ENCODE measurements at regions not wholly inside any gene's neighbourhood (a gene's known extent, or its start where the extent isn't known, plus 50 kb on each side); places are given as distances from the start of the nearest gene placed in this dataset.
"Not testable (repeated sequence)": the region's sequence is repeated elsewhere in the genome, so short reads cannot be mapped to it uniquely, and the experiment has no call there.

- Histone ChIP-seq H3K9ac (no peak overlapping the region), H3K9me3 (ENCODE audit: control insufficient read depth, low read length) (no peaks in the 10 kb centered on the region), H3K4me3 (ENCODE audit: low read depth, low read length) (no peak overlapping the region), H3K4me1 (no peaks in the 10 kb centered on the region), H3K79me2 (no peaks in the 10 kb centered on the region), H3K36me3 (ENCODE audit: control insufficient read depth, insufficient read depth, low read length) (no peaks in the 10 kb centered on the region), H2AFZ (no peak overlapping the region), H3K4me2 (ENCODE audit: low read length) (no peak overlapping the region), H3K27me3 (ENCODE audit: control insufficient read depth, insufficient read depth, low read length) (no peaks in the 10 kb centered on the region), H3K27ac (no peak overlapping the region)
- TF ChIP-seq, protein P1, sequence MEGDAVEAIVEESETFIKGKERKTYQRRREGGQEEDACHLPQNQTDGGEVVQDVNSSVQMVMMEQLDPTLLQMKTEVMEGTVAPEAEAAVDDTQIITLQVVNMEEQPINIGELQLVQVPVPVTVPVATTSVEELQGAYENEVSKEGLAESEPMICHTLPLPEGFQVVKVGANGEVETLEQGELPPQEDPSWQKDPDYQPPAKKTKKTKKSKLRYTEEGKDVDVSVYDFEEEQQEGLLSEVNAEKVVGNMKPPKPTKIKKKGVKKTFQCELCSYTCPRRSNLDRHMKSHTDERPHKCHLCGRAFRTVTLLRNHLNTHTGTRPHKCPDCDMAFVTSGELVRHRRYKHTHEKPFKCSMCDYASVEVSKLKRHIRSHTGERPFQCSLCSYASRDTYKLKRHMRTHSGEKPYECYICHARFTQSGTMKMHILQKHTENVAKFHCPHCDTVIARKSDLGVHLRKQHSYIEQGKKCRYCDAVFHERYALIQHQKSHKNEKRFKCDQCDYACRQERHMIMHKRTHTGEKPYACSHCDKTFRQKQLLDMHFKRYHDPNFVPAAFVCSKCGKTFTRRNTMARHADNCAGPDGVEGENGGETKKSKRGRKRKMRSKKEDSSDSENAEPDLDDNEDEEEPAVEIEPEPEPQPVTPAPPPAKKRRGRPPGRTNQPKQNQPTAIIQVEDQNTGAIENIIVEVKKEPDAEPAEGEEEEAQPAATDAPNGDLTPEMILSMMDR (IDR thresholded peaks at IDR 0.05): no peak
These were observed 89.7 kb upstream of the YWHAQ start for GRCh38 chr2:9720352-9721093.

DNA sequence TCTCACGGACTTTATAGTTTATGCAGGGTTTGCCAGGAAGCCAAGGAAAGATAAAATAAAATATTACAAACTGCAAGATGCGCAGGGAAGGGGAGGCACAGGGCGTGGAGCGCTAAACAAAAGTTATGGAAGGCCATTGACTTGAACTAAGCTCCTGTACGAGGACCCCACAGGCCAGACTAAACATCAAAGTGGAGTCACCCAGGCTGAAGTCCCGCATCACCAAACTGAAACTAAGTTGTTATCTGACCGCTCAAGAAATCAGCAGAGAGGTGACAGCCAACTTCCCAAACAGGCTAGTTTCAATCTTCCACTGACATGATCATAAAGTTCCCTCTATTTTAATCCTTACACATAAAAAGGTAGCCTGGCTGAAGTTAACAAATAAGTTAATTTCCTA is 90.5 kb upstream of the YWHAQ start:
- no peak overlapping the region for H3K9ac ChIP-seq
- no peak overlapping the region for H3K4me3 ChIP-seq (ENCODE audit: low read depth, low read length)
- H2AFZ ChIP-seq: no peak overlapping the region
- H3K4me2 ChIP-seq (ENCODE audit: low read length): no peak overlapping the region
- no peak overlapping the region for H3K27ac ChIP-seq
- H3K27me3 ChIP-seq (ENCODE audit: control insufficient read depth, insufficient read depth, low read length): no peaks in the 10 kb centered on the region
- H3K79me2 ChIP-seq: no peaks in the 10 kb centered on the region
- H3K36me3 ChIP-seq (ENCODE audit: control insufficient read depth, insufficient read depth, low read length): no peaks in the 10 kb centered on the region
- TF ChIP-seq, protein P1 (IDR thresholded peaks at IDR 0.05): no peak
- H3K4me1 ChIP-seq: no peaks in the 10 kb centered on the region
- H3K9me3 ChIP-seq (ENCODE audit: control insufficient read depth, low read length): no peaks in the 10 kb centered on the region

DNA sequence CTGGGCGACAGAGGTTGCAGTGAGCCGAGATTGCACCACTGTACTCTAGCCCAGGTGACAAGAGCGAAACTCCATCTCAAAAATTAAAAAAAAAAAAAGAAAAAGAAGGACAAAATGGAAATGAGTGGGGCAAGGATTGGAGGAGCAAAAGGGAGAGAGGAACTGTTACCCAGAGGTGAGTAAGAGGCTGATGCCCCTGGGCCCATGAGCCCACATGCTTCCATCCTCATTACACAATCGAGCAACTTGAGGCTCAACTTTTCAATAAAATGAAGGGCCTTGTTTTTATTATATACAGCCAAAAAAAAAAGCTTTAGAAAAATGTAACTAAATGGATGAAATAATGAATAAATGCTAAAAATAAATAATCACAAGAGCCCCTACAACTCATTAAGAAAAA is 91.7 kb upstream of the YWHAQ start:
- Histone ChIP-seq H3K4me2 (ENCODE audit: low read length) (no peak overlapping the region), H3K4me3 (ENCODE audit: low read depth, low read length) (no peak overlapping the region), H3K4me1 (no peaks in the 10 kb centered on the region), H3K36me3 (ENCODE audit: control insufficient read depth, insufficient read depth, low read length) (no peaks in the 10 kb centered on the region), H3K79me2 (no peaks in the 10 kb centered on the region), H2AFZ (no peak overlapping the region), H3K27me3 (ENCODE audit: control insufficient read depth, insufficient read depth, low read length) (no peaks in the 10 kb centered on the region), H3K9me3 (ENCODE audit: control insufficient read depth, low read length) (no peaks in the 10 kb centered on the region), H3K27ac (no peak overlapping the region), H3K9ac (no peak overlapping the region)
- TF ChIP-seq, protein P1 (IDR thresholded peaks at IDR 0.05): no peak

GRCh38 chr2:9724565-9724964 is 93.8 kb upstream of the YWHAQ start:
- Histone ChIP-seq H3K9me3 (ENCODE audit: control insufficient read depth, low read length) (no peaks in the 10 kb centered on the region), H3K79me2 (no peaks in the 10 kb centered on the region), H3K4me3 (ENCODE audit: low read depth, low read length) (no peak overlapping the region), H3K4me2 (ENCODE audit: low read length) (no peak overlapping the region), H3K27ac (no peak overlapping the region), H3K27me3 (ENCODE audit: control insufficient read depth, insufficient read depth, low read length) (no peaks in the 10 kb centered on the region), H3K4me1 (no peaks in the 10 kb centered on the region), H3K36me3 (ENCODE audit: control insufficient read depth, insufficient read depth, low read length) (no peaks in the 10 kb centered on the region), H3K9ac (no peak overlapping the region), H2AFZ (no peak overlapping the region)
- TF ChIP-seq, protein P1 (IDR thresholded peaks at IDR 0.05): no peak

GRCh38 chr2:9725106-9725505 is 94.3 kb upstream of the YWHAQ start:
- Histone ChIP-seq H3K36me3 (ENCODE audit: control insufficient read depth, insufficient read depth, low read length) (no peaks in the 10 kb centered on the region), H3K4me3 (ENCODE audit: low read depth, low read length) (no peak overlapping the region)
- TF ChIP-seq, protein P1 (IDR thresholded peaks at IDR 0.05): no peak

GRCh38 chr2:9726016-9726415 is 95.2 kb upstream of the YWHAQ start:
- H3K36me3 ChIP-seq (ENCODE audit: control insufficient read depth, insufficient read depth, low read length); H3K4me1 ChIP-seq; H2AFZ ChIP-seq; H3K4me2 ChIP-seq (ENCODE audit: low read length); H3K27me3 ChIP-seq (ENCODE audit: control insufficient read depth, insufficient read depth, low read length); H3K9me3 ChIP-seq (ENCODE audit: control insufficient read depth, low read length); H3K9ac ChIP-seq; H3K4me3 ChIP-seq (ENCODE audit: low read depth, low read length); H3K27ac ChIP-seq; H3K79me2 ChIP-seq: not testable (repeated sequence)

More at GRCh38 chr2:9725106-9725505, 94.3 kb upstream of the YWHAQ start:
- no peak overlapping the region for H3K4me2 ChIP-seq (ENCODE audit: low read length)
- H3K9ac ChIP-seq: no peak overlapping the region
- no peak overlapping the region for H2AFZ ChIP-seq
- H3K27ac ChIP-seq: no peak overlapping the region
- no peaks in the 10 kb centered on the region for H3K9me3 ChIP-seq (ENCODE audit: control insufficient read depth, low read length)
- no peaks in the 10 kb centered on the region for H3K27me3 ChIP-seq (ENCODE audit: control insufficient read depth, insufficient read depth, low read length)
- H3K79me2 ChIP-seq: no peaks in the 10 kb centered on the region
- no peaks in the 10 kb centered on the region for H3K4me1 ChIP-seq

DNA sequence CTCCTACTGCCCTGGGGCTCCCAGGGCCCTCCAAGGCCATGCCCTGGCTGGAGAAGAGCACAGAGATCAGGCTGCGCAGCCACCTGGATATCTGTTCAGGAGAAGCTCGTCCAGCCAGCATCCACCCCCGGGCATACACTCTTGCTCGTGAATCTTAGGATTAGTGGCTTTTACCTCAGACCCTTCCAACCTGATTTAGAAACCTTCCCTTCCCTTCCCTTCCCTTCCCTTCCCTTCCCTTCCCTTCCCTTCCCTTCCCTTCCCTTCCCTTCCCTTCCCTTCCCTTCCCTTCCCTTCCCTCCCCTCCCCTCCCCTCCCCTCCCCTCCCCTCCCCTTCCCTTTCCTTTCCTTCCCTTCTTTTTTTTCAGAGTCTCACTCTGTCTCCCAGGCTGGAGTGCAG is 99.7 kb upstream of the YWHAQ start:
- H3K27me3 ChIP-seq (ENCODE audit: control insufficient read depth, insufficient read depth, low read length); H3K36me3 ChIP-seq (ENCODE audit: control insufficient read depth, insufficient read depth, low read length); H3K9me3 ChIP-seq (ENCODE audit: control insufficient read depth, low read length); H2AFZ ChIP-seq; H3K4me3 ChIP-seq (ENCODE audit: low read depth, low read length); H3K4me1 ChIP-seq; H3K9ac ChIP-seq; H3K27ac ChIP-seq; H3K4me2 ChIP-seq (ENCODE audit: low read length); H3K79me2 ChIP-seq: not testable (repeated sequence)
